ENCODE measurements at regions not wholly inside any gene's neighbourhood (a gene's known extent, or its start where the extent isn't known, plus 50 kb on each side); places are given as distances from the start of the nearest gene placed in this dataset.

DNA sequence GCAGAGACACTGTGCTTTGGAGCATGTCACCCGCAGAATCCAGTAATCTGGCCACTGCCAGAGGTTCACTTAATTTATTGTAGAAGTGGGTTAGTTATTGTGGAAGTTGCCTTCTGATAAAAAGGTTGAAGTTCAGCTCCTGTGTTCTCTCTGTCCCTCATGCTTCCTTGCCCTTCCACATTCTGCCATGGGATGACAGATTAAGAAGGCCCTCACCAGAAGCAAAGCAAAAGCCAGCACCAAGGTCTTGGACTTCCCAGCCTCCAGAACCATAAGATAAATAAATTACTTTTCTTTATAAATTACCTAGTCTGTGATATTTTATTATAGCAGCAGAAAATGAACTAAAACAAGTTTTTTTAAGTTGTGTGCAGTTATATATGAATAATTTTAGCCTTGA lies 145.0 kb upstream of the SH3BP4 start:
- no peak for DNase-seq (ENCODE audit: low read depth)
- TF ChIP-seq, protein P1, sequence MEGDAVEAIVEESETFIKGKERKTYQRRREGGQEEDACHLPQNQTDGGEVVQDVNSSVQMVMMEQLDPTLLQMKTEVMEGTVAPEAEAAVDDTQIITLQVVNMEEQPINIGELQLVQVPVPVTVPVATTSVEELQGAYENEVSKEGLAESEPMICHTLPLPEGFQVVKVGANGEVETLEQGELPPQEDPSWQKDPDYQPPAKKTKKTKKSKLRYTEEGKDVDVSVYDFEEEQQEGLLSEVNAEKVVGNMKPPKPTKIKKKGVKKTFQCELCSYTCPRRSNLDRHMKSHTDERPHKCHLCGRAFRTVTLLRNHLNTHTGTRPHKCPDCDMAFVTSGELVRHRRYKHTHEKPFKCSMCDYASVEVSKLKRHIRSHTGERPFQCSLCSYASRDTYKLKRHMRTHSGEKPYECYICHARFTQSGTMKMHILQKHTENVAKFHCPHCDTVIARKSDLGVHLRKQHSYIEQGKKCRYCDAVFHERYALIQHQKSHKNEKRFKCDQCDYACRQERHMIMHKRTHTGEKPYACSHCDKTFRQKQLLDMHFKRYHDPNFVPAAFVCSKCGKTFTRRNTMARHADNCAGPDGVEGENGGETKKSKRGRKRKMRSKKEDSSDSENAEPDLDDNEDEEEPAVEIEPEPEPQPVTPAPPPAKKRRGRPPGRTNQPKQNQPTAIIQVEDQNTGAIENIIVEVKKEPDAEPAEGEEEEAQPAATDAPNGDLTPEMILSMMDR (IDR thresholded peaks at IDR 0.05; ENCODE audit: insufficient read depth, low read length) = no peak
- H3K4me3 ChIP-seq (ENCODE audit: low read depth, low read length) = no peak overlapping the region

DNA sequence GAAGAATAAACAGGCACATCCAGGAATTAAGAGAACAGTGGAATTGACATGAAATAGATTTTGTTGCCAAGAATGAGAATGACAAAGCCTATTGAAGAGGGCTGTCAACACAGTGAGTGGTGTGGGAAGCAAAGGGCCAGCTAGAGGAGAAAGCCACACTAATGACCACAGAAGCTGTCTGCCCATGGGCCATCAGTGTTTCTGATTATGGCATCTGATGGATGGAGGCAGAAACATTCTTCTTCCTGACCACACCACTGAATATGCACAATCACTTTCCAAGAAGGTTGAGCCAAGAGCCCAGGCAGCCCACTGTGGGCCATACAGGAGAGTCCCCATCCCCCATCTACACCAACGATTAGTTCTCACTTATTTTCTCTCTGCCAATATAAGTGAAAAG lies 146.0 kb upstream of the SH3BP4 start:
- TF ChIP-seq, protein P1 (IDR thresholded peaks at IDR 0.05; ENCODE audit: insufficient read depth, low read length) = no peak
- no peak overlapping the region for H3K4me3 ChIP-seq (ENCODE audit: low read depth, low read length)
- no peak for DNase-seq (ENCODE audit: low read depth)

DNA sequence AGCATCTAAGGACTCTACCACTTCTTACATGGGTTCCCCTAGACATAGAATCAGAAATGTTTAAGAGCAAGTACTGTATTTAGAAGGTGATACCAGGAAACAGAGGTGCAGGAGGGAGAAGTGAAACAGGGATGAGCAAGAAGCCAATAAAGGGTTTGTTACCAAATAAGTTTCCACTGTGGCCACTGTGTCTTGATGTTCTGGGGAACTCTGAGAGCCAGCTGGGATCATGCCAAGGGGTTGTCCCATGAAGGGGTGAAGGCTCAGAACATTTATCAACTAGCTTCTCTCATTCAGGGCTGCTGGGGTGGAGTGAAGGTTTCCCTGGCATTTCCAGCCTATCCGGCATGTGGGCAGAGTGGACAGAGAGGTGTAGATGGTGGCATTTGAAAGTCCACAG lies 147.1 kb upstream of the SH3BP4 start:
- no peak for DNase-seq (ENCODE audit: low read depth)
- TF ChIP-seq, protein P1 (IDR thresholded peaks at IDR 0.05; ENCODE audit: insufficient read depth, low read length) = no peak
- no peak overlapping the region for H3K4me3 ChIP-seq (ENCODE audit: low read depth, low read length)

DNA sequence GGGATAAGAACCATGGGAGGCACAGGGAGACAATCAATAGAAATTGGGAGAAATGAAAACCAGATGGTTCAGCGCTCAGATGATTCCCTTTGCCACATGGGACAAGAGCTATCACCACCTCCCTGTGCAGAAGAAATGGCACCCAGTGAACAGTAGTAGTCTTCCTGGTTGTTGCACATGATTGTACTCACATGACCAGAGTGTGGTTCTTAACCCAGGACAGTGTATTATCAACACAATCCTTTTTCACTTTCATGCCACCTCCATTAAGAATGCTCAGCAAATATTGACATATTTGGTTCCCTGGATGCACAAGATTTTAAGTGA lies 149.0 kb upstream of the SH3BP4 start:
- H3K4me3 ChIP-seq (ENCODE audit: low read depth, low read length) = no peak overlapping the region
- DNase-seq (ENCODE audit: low read depth) = no peak
- TF ChIP-seq, protein P1 (IDR thresholded peaks at IDR 0.05; ENCODE audit: insufficient read depth, low read length) = no peak

DNA sequence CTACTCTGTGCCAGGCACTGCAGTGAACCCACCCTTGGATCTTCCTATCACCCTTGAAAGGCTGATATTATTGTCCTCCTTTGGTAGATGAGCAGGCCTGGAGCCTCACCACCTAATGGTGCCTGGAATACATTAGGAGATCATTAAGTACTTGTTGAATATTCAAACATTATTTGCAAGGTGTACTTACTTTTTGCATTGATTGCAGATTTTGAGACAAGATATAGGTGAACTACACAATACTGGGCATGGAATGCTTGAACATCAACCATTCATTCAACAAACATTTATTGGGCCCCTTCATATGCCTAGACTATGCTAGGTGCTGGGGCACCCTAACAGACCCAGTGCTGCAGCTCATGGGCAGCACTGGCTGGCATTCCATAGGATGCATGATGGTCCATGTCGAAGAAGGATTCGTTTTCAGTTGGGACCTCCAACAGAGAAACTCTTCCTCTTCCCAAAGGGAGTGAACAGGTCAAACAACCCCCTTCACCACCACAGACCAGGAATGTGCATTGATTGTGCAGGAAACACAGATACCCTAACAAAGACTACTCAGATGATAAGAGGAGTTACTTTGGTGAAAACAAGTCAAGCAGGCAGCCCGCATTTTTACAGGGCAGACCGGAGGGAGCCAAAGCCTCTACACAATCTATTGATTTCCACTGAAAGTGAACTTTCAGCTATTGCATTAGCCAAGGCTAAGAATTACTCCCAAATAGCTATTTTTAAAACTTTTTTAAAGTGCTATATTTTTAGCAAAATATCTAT lies 149.6 kb upstream of the SH3BP4 start:
- no peak for DNase-seq (ENCODE audit: low read depth)
- TF ChIP-seq, protein P1 (IDR thresholded peaks at IDR 0.05; ENCODE audit: insufficient read depth, low read length) = no peak
- H3K4me3 ChIP-seq (ENCODE audit: low read depth, low read length) = no peak overlapping the region

DNA sequence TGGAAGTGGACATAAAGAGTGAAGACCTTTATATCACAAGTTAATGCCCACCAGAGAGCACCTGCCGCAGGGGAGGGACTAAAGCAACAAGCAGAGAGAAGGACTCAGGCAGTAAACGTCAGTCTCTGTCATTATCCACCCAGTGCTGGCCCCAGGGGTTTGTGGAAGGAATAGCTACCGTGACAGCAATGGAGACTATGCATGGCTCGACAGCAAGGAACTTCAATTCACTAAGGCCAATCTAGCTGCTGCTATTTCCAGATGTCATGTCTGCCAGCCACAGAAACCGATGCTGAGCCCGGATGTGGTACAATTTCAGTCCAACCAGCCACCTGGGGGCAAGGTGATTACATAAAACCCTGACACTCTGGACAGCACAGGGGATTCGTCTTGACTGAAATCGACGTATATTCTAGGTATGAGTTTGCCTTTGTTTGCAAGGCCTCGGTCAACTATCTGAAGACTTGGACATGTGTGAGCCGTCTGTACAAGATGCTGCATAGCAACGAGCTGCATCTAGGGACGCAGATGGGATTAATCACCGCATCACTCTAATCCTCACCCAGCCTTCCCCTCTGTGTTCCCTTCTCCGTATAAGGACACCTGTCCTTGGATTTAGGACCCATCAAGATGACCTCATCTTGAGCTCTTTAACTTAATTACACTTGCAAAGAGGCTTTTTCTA lies 154.1 kb upstream of the SH3BP4 start:
- TF ChIP-seq, protein P1 (IDR thresholded peaks at IDR 0.05; ENCODE audit: insufficient read depth, low read length) = no peak
- no peak for DNase-seq (ENCODE audit: low read depth)
- H3K4me3 ChIP-seq (ENCODE audit: low read depth, low read length) = no peak overlapping the region

Measured in fibroblast of the aortic adventitia (primary cell).